ENCODE measurements at regions not wholly inside any gene's neighbourhood (a gene's known extent, or its start where the extent isn't known, plus 50 kb on each side); places are given as distances from the start of the nearest gene placed in this dataset.
"Not testable (repeated sequence)": the region's sequence is repeated elsewhere in the genome, so short reads cannot be mapped to it uniquely, and the experiment has no call there.

- no peak for DNase-seq
These were observed 114.8 kb upstream of the MARCKS start for GRCh38 chr6:113742342-113742741.

GRCh38 chr6:113744861-113745260, 112.3 kb upstream of the MARCKS start:
- no peak for DNase-seq

- no peak for DNase-seq
These were observed 106.8 kb upstream of the MARCKS start for GRCh38 chr6:113750151-113750855.

GRCh38 chr6:113754291-113754690, 102.9 kb upstream of the MARCKS start:
- DNase-seq, result no peak

- no peak for DNase-seq
These were observed 101.5 kb upstream of the MARCKS start for GRCh38 chr6:113755449-113756289.

GRCh38 chr6:113756290-113756665, 100.9 kb upstream of the MARCKS start:
- DNase-seq, result no peak

- DNase-seq, result no peak
These were observed 98.9 kb upstream of the MARCKS start for GRCh38 chr6:113758214-113758613.

GRCh38 chr6:113758826-113759574, 98.1 kb upstream of the MARCKS start:
- DNase-seq, result no peak

GRCh38 chr6:113762641-113763040, 94.5 kb upstream of the MARCKS start:
- DNase-seq, result no peak

GRCh38 chr6:113763311-113763766, 93.8 kb upstream of the MARCKS start:
- no peak for DNase-seq

- DNase-seq, result no peak
These were observed 93.3 kb upstream of the MARCKS start for GRCh38 chr6:113763876-113764275.

- DNase-seq, result no peak
These were observed 91.2 kb upstream of the MARCKS start for GRCh38 chr6:113765909-113766308.

- DNase-seq, result no peak
These were observed 89.2 kb upstream of the MARCKS start for GRCh38 chr6:113767985-113768384.

GRCh38 chr6:113772961-113773360, 84.2 kb upstream of the MARCKS start:
- DNase-seq, result no peak

GRCh38 chr6:113774127-113774825, 82.9 kb upstream of the MARCKS start:
- DNase-seq, result peak; percentile 18

GRCh38 chr6:113776998-113777397, 80.1 kb upstream of the MARCKS start:
- no peak for DNase-seq

GRCh38 chr6:113777601-113778000, 79.5 kb upstream of the MARCKS start:
- DNase-seq, result no peak

GRCh38 chr6:113779656-113780055, 77.5 kb upstream of the MARCKS start:
- no peak for DNase-seq

GRCh38 chr6:113782636-113783035, 74.5 kb upstream of the MARCKS start:
- no peak for DNase-seq

- no peak for DNase-seq
These were observed 71.0 kb upstream of the MARCKS start for GRCh38 chr6:113786168-113786567.

GRCh38 chr6:113788586-113788985, 68.6 kb upstream of the MARCKS start:
- no peak for DNase-seq

- not testable (repeated sequence) for DNase-seq
These were observed 65.9 kb upstream of the MARCKS start for GRCh38 chr6:113791225-113791624.

- not testable (repeated sequence) for DNase-seq
These were observed 61.8 kb upstream of the MARCKS start for GRCh38 chr6:113795371-113795770.

Data from NCI-H69 (cell line).